Amniotic stem cell (primary cell): ENCODE measurements at regions not wholly inside any gene's neighbourhood (a gene's known extent, or its start where the extent isn't known, plus 50 kb on each side); places are given as distances from the start of the nearest gene placed in this dataset.
"Not testable (repeated sequence)": the region's sequence is repeated elsewhere in the genome, so short reads cannot be mapped to it uniquely, and the experiment has no call there.

Source experiments
- DNase-seq: peaks from one replicate; lab custom pipeline; 2025; lab: John Stamatoyannopoulos, UW

- DNase-seq = no peak
Measured at GRCh38 chr12:97713270-97713669, 250.7 kb downstream of the RMST start.

DNA sequence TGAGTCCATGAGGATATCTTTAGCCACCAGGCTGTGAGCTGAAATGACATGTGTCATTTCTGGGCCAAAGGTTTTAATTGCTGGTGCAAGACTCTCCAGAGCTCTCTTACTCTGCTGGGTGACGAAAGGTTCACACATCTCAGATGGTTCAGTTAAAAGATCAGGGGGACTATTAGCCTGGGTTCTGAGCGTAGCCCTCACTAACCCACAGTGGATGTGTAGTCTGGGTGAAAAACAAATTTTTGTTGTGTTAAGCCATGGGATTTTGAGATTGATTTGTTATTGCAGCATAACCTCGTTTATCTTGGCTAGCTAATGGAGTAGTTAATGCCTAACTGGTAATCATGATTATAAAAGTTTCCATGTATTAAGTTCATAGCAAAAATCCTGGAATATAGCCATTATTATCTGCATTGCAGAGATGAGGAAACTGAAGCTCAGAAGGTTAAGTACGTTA lies 251.5 kb downstream of the RMST start:
- no peak for DNase-seq

- DNase-seq = no peak
Measured at GRCh38 chr12:97716356-97716755, 253.8 kb downstream of the RMST start.

- not testable (repeated sequence) for DNase-seq
Measured at GRCh38 chr12:97723801-97724200, 261.2 kb downstream of the RMST start.

DNA sequence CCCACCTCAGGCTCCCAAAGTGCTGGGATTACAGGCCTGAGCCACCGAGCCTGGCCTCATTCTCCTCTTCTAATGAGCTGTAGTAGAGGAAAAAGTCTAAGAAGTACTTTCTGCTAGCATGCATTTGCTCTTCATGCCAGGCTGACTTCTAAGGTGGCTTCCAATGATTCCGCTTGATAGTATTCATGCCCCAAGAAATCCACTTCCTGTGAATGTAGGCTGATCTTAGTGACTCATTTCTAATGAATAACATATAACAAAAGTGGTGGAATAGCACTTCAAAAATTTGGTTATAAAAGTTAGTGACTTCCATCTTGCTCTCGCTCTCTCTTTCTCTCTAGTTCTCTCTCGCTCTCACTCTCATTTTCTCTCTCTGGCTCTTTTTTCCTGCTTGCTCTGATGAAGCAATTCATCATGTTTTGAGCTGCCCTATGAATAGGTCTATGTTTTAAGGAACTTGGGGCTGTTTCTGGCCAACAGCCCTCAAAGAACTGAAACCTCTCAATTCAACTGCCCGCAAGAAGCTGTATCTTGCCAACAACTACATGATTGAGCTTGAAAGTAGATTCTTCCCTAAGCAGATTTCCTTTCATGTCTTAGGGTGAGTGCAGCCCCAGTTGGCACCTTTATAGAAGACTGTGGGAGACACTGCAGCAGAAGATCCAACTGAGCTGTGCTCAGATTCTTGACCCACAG lies 282.9 kb downstream of the RMST start:
- no peak for DNase-seq

DNA sequence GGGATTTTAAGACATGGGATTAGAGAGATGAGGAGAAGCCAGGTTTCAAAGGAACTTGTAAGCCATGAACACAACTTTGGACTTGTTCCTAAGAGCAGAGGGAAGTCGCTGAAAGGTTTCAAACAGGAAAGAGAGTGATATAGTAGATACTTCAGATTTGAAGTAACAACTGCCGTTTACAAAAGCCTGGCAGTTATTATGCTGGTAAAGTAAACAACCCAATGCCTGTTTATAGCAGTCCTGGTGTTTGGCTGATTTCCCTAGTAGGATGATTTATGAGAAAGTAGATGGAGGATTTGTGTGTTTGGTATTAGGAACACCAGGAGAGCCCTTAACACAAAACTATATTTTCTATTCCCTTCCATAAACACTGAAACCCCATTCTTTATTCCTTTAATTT lies 285.7 kb downstream of the RMST start:
- no peak for DNase-seq

- DNase-seq = no peak
Measured at GRCh38 chr12:97751704-97752103, 289.1 kb downstream of the RMST start.

- DNase-seq = no peak
Measured at GRCh38 chr12:97752129-97752528, 289.5 kb downstream of the RMST start.

DNA sequence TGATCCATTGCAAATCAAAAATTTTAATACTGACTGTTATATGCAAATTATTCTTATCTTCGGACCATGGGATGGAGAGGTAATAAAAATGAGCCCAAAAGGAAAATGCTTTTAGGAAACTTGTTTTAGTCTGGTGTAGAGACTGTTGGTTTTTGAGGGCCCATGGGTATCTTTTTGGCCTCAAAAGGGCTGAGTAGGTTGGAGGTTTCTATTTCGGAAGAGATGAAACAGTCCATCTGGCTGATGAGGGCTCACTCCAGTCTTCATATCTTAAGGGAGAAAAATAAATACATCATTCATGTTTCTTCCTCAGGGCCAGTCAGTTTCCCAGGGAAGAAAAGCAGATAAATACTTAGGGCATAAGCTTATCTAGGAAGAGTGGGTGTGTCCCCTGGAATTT lies 290.7 kb downstream of the RMST start:
- DNase-seq = no peak

DNA sequence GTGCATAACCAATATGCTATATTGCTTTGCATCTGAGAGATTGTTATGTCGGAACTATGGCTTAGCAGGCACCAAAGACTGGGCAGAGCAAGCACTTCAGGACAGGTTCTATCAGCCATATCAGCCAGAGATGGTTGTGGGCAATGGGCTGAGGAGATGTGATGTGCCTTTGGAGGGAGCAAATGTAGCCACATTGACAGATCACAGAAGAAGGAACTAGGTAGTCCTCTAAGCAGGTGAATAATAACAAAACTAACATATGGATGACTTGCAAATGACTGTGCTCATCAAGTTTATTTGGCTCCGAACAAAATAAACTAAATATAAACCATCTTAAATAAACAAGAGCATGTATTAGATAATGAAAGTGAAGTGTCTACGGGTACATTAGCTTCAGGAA lies 291.7 kb downstream of the RMST start:
- DNase-seq = no peak

DNA sequence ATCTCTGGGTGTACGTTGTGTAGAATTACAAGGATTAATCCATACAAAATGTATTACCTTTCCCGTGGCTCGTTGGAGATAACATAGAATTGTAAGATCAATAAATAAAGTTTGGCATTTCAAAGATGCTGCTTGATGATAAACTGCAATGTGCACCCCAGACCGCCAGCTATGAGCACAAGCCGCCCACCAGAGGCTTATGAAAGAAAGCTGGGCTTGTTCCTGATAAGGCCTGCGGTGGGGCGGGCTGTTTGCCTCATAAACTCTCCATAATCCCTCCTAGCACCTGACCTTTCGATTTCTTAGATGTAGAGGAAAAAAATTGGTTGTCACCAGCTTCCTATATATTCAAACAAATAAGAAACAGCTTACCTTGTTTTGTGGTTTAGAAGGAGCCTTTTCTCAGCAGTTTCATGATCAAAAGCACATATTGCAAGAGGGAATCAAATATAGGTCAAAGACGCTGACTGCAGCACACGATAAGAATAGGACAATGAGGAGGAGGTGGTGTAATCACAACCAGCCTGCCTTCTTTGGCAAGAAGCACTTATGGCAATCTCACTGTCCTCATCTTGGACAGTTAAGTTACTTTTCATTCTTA lies 293.6 kb downstream of the RMST start:
- DNase-seq = no peak

DNA sequence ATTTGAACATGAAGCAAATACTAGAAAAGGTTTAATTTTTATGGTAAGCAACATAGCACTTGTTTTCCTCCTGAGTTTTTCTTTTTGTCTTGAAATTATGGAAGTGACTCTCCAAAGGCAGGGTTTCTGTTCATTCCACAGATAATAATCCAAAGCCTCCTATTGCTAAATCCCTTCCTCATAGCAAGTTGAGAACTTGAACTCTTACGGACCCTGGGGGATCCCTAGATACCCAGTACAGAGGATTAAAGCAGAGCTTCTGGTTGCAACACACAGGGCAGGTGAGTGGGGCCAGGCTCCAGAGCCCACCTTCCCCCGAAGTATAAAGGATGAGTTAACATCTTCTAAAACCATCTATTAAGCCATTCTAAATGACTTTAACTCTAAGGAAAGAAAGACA lies 294.1 kb downstream of the RMST start:
- DNase-seq = no peak

GRCh38 chr12:97757481-97758193 lies 295.0 kb downstream of the RMST start:
- no peak for DNase-seq

GRCh38 chr12:97758194-97758501 lies 295.5 kb downstream of the RMST start:
- DNase-seq = no peak

- no peak for DNase-seq
Measured at GRCh38 chr12:97758586-97758985, 296.0 kb downstream of the RMST start.

DNA sequence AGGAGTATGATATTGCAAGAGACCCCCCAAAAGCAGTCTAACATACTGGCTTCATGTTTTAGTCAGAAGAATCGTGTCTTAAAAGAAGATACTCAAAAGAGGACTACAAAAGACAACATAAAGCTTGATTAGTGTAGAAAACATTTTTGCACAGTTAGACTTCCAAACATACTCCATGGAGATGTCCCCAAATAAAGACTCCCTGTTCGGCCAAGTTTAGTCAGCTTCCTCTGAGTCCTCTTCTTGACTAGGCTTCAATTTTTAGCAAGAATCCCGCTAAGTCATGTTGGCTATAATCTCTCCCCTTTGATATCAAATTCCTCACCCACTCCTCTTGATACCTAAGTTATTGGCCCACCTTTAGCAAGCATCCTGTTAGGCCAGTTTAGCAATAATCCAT lies 298.0 kb downstream of the RMST start:
- no peak for DNase-seq

GRCh38 chr12:97763113-97763512 lies 300.5 kb downstream of the RMST start:
- DNase-seq = no peak

GRCh38 chr12:97764700-97765099 lies 302.1 kb downstream of the RMST start:
- no peak for DNase-seq

DNA sequence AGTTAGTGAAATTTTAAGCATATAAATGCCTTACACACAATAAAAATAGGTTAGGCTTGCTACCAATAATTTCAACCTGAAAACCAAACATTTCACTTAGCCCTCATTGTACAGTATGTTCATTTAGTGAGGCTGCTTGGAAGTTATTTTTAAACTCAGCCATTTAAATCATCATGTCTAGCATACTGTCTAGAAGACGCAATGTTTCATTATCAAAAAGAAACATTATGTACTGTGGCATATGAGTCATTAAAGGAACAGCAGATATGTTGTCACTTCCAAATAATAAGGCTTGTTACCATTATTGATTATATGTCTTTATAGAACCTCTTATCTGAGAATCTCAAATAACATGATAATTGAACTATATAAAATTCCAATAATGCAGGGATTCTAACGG lies 304.7 kb downstream of the RMST start:
- no peak for DNase-seq

DNA sequence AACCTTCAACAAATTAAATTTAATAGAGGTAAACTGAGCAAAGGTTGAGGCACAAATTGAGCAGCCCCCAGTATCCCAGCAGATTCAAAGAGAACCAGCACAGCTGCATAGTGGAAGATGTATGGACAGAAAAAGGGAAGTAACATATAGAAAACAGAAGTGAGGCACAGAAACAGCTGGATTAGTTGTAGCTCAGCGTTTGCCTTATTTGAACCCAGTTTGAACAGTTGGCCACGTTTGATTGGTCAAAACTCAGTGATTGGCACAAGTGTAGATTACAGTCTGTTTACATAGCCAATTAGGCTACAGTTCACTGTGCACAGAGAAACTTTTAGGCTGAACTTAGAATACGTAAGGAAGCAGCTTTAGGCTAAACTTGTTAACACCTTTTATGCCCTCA lies 315.5 kb downstream of the RMST start:
- no peak for DNase-seq

GRCh38 chr12:97781342-97781741 lies 318.7 kb downstream of the RMST start:
- no peak for DNase-seq

DNA sequence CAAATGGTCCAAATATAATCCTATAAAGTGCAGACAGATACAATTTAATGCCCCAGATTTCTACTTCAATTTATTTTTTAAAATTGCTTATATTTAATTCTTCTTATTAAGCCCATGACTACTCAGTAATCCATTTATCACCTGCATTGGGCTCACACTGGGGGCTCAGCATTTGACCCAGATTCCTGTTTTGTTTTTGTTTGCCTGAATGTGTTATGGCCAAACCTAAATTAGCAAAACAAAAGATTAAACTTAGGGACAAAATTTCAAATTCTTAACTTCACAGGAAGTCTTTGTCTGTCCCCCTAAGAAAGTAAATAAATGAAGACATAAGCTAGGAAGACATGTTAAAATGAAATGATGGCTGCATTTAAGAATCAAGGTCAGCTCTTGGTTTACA lies 322.3 kb downstream of the RMST start:
- DNase-seq = no peak

DNA sequence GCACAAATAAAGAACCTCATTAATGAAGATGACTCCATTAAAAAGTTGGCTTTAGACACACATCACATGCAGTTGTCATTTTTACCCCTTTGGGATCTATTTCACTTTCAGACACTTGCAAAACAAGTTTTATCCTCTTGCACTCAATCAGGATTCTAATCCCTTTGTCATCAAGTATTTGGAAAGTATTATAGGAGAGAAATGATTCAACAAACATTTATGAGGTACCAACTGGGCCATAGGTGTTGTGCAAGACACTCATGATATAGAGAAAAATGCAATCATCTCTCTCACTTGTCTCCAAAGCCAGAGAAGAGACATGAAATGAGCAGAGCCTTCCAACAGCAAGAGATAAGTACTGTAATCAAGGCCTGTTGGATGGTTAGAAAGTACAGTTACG lies 327.7 kb downstream of the RMST start:
- DNase-seq = no peak

DNA sequence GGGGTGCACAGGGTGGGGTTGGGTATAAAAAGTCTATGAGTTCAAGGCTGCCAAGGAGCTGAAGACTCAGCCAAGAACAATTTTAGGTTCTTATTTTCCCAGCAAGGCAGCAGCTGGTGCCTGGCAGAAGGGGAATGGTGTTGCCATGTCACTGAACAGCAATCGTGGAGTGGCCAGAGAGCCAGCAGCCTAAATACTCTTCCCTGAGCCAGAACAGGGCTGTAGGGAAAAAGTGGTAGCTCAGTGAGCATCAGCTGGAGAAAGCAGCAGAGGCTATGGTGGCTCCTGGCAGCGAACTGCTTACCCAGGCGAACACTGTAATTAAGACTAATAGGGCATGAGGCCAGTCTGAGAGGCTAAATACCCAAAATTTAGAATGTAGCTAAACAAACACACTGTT lies 334.9 kb downstream of the RMST start:
- no peak for DNase-seq
